ENCODE measurements at regions not wholly inside any gene's neighbourhood (a gene's known extent, or its start where the extent isn't known, plus 50 kb on each side); places are given as distances from the start of the nearest gene placed in this dataset.

GRCh38 chr10:3684891-3685290, 100.1 kb downstream of the KLF6 start:
- H3K4me1 ChIP-seq, result no peaks in the 10 kb centered on the region
- intact Hi-C loops (cut with DNase I; ENCODE audit: low total_unique reads), result no loop called here
- DNase-seq, result no peak
- no peaks in the 10 kb centered on the region for H3K9me3 ChIP-seq
- no peak overlapping the region for H3K4me3 ChIP-seq
- H3K27me3 ChIP-seq, result no peaks in the 10 kb centered on the region
- H3K27ac ChIP-seq, result no peak overlapping the region
- no peak for TF ChIP-seq POLR2A (IDR thresholded peaks at IDR 0.05)
- TF ChIP-seq, protein P1, sequence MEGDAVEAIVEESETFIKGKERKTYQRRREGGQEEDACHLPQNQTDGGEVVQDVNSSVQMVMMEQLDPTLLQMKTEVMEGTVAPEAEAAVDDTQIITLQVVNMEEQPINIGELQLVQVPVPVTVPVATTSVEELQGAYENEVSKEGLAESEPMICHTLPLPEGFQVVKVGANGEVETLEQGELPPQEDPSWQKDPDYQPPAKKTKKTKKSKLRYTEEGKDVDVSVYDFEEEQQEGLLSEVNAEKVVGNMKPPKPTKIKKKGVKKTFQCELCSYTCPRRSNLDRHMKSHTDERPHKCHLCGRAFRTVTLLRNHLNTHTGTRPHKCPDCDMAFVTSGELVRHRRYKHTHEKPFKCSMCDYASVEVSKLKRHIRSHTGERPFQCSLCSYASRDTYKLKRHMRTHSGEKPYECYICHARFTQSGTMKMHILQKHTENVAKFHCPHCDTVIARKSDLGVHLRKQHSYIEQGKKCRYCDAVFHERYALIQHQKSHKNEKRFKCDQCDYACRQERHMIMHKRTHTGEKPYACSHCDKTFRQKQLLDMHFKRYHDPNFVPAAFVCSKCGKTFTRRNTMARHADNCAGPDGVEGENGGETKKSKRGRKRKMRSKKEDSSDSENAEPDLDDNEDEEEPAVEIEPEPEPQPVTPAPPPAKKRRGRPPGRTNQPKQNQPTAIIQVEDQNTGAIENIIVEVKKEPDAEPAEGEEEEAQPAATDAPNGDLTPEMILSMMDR (IDR thresholded peaks at IDR 0.05), result no peak
- H3K36me3 ChIP-seq, result no peaks in the 10 kb centered on the region

DNA sequence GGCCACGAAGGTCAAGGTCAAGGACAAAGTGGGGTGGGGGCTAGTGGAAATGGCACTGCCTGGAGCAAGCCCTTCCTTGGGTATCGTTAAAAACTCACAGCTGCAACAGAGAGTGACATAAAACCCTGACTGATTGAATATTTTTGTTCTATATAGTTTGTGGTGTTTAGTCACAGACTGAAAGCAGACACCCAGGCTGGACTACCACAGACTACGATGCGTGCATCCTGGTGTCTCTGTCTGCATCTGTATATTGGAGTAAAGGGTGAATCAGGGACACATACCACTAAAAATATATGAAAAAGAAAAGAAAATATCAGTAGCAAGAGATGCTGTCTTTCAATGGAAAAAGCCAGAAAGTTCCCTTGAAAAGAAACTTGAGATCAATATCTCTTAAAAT, 101.4 kb downstream of the KLF6 start:
- no peak for DNase-seq
- TF ChIP-seq POLR2A (IDR thresholded peaks at IDR 0.05), result no peak
- TF ChIP-seq, protein P1 (IDR thresholded peaks at IDR 0.05), result no peak
- H3K9me3 ChIP-seq, result no peaks in the 10 kb centered on the region
- no peaks in the 10 kb centered on the region for H3K4me1 ChIP-seq
- no peak overlapping the region for H3K4me3 ChIP-seq
- no peak overlapping the region for H3K27ac ChIP-seq
- intact Hi-C loops (cut with DNase I; ENCODE audit: low total_unique reads), result no loop called here
- H3K27me3 ChIP-seq, result no peaks in the 10 kb centered on the region
- H3K36me3 ChIP-seq, result no peaks in the 10 kb centered on the region

DNA sequence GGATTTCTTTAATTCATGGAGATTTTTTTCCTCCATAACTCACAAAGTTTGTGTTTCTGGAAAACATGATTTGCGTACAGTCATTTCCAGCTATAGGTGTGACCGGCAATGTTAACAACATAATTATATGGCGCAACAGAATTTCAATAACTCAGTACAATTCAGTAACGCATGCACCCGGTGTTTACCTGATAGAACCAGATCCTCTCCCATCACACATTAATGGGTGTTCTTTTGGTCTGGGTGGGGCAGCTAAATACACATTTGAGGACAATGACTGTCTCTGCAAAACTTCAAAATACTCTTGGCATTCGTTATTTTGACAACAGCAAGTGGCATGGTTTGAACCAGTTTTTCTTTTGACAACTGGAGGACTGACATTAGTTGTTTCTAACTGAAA, 102.3 kb downstream of the KLF6 start:
- TF ChIP-seq, protein P1 (IDR thresholded peaks at IDR 0.05), result no peak
- no peak for TF ChIP-seq POLR2A (IDR thresholded peaks at IDR 0.05)
- Histone ChIP-seq H3K27ac (no peak overlapping the region), H3K27me3 (no peaks in the 10 kb centered on the region), H3K9me3 (no peaks in the 10 kb centered on the region), H3K4me3 (no peak overlapping the region), H3K4me1 (no peaks in the 10 kb centered on the region), H3K36me3 (no peaks in the 10 kb centered on the region)
- intact Hi-C loops (cut with DNase I; ENCODE audit: low total_unique reads), result no loop called here
- no peak for DNase-seq

- H3K27me3 ChIP-seq, result no peaks in the 10 kb centered on the region
- TF ChIP-seq, protein P1 (IDR thresholded peaks at IDR 0.05), result no peak
- TF ChIP-seq POLR2A (IDR thresholded peaks at IDR 0.05), result no peak
- no peak overlapping the region for H3K4me3 ChIP-seq
- DNase-seq, result no peak
- no peaks in the 10 kb centered on the region for H3K4me1 ChIP-seq
- no peak overlapping the region for H3K27ac ChIP-seq
- intact Hi-C loops (cut with DNase I; ENCODE audit: low total_unique reads), result no loop called here
- no peaks in the 10 kb centered on the region for H3K9me3 ChIP-seq
- H3K36me3 ChIP-seq, result no peaks in the 10 kb centered on the region
Observed at GRCh38 chr10:3681642-3682554, 103.1 kb downstream of the KLF6 start.

GRCh38 chr10:3679950-3680629, 104.9 kb downstream of the KLF6 start:
- H3K36me3 ChIP-seq, result no peaks in the 10 kb centered on the region
- DNase-seq, result no peak
- H3K27ac ChIP-seq, result no peak overlapping the region
- no peak overlapping the region for H3K4me3 ChIP-seq
- TF ChIP-seq, protein P1 (IDR thresholded peaks at IDR 0.05), result no peak
- no peak for TF ChIP-seq POLR2A (IDR thresholded peaks at IDR 0.05)
- H3K4me1 ChIP-seq, result no peaks in the 10 kb centered on the region
- no peaks in the 10 kb centered on the region for H3K27me3 ChIP-seq
- no peaks in the 10 kb centered on the region for H3K9me3 ChIP-seq
- intact Hi-C loops (cut with DNase I; ENCODE audit: low total_unique reads), result no loop called here
